Suprapubic skin (tissue), 4 donors: ENCODE measurements at regions not wholly inside any gene's neighbourhood (a gene's known extent, or its start where the extent isn't known, plus 50 kb on each side); places are given as distances from the start of the nearest gene placed in this dataset.
"Not testable (repeated sequence)": the region's sequence is repeated elsewhere in the genome, so short reads cannot be mapped to it uniquely, and the experiment has no call there.

ENCODE experiments used
- DNase-seq, 2 donors: peaks; one replicate each; pipeline ENCODE4 v3.0.0-alpha.2; 2019; ENCODE audit warnings: low spot score in 2 of 2
- H3K27ac ChIP-seq: fragments of 200-600 bp; sonication (generic); one replicate; pipeline ENCODE4 v1.5.1; 2019
- H3K27me3 ChIP-seq: fragments of 200-600 bp; sonication (generic); one replicate; pipeline ENCODE4 v1.5.1; 2019
- H3K36me3 ChIP-seq: fragments of 200-600 bp; sonication (generic); one replicate; pipeline ENCODE4 v1.5.1; 2019
- H3K4me1 ChIP-seq: fragments of 200-600 bp; sonication (generic); one replicate; pipeline ENCODE4 v1.5.1; 2019
- H3K4me3 ChIP-seq: fragments of 200-600 bp; sonication (generic); one replicate; pipeline ENCODE4 v1.5.1; 2019; ENCODE audit warnings: mild to moderate bottlenecking
- H3K9me3 ChIP-seq: fragments of 200-600 bp; sonication (generic); one replicate; pipeline ENCODE4 v1.5.1; 2019
- CTCF ChIP-seq, 2 donors: fragments of 200-600 bp in 1 of 2; fragments of 450-650 bp in 1 of 2; sonication (generic) in 1 of 2; IDR thresholded peaks; one replicate each; pipeline ENCODE4 v1.5.1; 2016 to 2019; ENCODE audit warnings: antibody characterized with exemption in 2 of 2, mild to moderate bottlenecking in 1 of 2, moderate library complexity in 1 of 2
- EP300 ChIP-seq: sonication (generic); formaldehyde crosslinking; IDR thresholded peaks from one replicate; pipeline ENCODE4 v1.6.1; 2017; ENCODE audit warnings: antibody characterized with exemption
- POLR2A ChIP-seq, 2 donors: fragments of 450-650 bp; IDR thresholded peaks; one replicate each; pipeline ENCODE4 v1.6.1; 2017; ENCODE audit warnings: antibody characterized with exemption in 2 of 2, mild to moderate bottlenecking in 2 of 2, moderate library complexity in 2 of 2
- POLR2AphosphoS5 ChIP-seq, 3 donors: sonication (generic); formaldehyde crosslinking; IDR thresholded peaks; one replicate each; pipeline ENCODE4 v1.6.1; 2017; ENCODE audit warnings: antibody characterized with exemption in 3 of 3
- WGBS: methylation state at CpG from one replicate; pipeline ENCODE4 v1.1.5; 2018; 5-methylcytosine and 5-hydroxymethylcytosine counted together

- not testable (repeated sequence) for DNase-seq, H3K27me3 ChIP-seq
- 81% methylated on average over 4 of the region's 12 CpGs for WGBS
Measured at GRCh38 chr12:9306004-9306403, 97.8 kb upstream of the PZP start.

DNA sequence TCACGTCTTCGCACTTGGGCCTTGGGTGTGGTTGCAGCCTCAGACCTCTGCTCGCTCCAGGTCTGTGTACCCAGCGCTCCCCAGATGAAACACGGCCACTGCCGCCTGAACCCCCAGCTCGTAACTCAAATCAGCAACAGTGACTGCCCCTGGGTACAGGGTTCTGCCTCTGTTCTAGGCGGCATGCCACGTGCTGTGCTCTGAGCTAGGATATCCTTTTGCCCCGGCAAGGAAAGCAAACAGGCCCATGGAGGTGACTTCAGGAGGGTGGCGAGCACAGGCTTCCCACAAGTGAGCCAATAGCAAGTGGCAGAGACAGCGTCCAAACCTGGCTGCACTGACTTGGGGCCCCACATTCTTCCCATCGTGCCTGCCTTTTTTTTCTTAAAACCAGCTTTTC, 96.3 kb upstream of the PZP start:
- DNase-seq = peak in 1 of 2 donors; percentile 67
- not testable (repeated sequence) for H3K4me3 ChIP-seq, H3K4me1 ChIP-seq, H3K9me3 ChIP-seq, H3K36me3 ChIP-seq, H3K27me3 ChIP-seq, H3K27ac ChIP-seq
- 90% methylated on average over 12 of the region's 13 CpGs for WGBS

More at GRCh38 chr12:9306004-9306403, 97.8 kb upstream of the PZP start:
- H3K4me3 ChIP-seq, H3K9me3 ChIP-seq, H3K36me3 ChIP-seq, H3K4me1 ChIP-seq, H3K27ac ChIP-seq: not testable (repeated sequence)

DNA sequence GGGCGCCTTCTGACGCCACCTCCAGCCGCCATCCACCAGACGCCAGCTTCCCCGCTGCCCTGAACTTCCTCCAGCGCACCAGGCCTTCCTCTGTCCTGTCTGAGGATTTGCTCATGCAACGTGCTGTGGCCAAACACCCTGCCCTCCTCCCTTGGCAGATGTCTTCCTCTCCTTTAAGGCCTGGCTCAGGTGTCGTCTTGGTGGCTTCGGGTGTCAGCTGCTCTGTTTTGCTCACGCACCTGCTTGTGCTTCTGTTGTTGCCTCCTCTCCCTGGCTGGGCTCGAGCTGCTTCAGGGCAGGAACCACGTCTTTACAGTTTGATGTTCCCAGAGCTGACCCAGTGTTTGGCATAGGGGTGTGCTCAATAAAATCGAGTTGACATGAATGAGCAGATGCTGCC, 87.7 kb upstream of the PZP start:
- H3K27ac ChIP-seq, H3K4me1 ChIP-seq, DNase-seq, H3K36me3 ChIP-seq, H3K27me3 ChIP-seq, H3K4me3 ChIP-seq, H3K9me3 ChIP-seq: not testable (repeated sequence)
- WGBS = no CpG with 5 or more reads among the region's 13 CpGs

DNA sequence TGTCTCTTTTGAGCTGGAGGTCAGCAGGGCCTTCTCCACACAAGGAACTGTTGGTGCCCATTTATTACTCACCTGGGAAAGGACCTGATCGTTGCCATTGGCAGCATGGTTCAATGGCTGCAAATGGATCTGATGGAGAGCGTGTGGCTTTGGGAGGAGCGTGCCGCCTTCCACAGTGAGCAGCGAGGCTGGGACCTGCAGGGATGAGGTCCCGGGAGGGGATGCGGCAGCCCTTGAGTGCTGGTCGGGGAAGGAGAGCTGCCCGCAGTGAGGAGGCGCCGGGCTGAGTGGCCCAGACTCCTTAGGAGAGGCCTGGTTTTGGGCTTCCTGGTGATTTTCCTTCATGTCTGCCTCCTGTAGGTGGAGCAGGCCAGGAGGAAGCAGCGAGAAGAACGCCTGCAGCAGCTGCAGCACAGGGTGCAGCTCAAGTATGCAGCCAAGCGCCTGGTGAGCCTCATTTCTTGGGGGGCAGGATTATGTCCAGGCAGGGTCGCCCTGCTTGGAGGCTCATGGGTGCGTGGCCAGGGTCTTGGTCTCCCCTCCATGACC, 86.0 kb upstream of the PZP start:
- H3K4me1 ChIP-seq, H3K27me3 ChIP-seq, H3K9me3 ChIP-seq, H3K27ac ChIP-seq, DNase-seq, H3K4me3 ChIP-seq, H3K36me3 ChIP-seq: not testable (repeated sequence)
- WGBS = 81% methylated on average over 11 of the region's 16 CpGs

GRCh38 chr12:9293391-9293790, 85.2 kb upstream of the PZP start:
- not testable (repeated sequence) for H3K4me1 ChIP-seq, H3K27me3 ChIP-seq, DNase-seq, H3K36me3 ChIP-seq, H3K9me3 ChIP-seq, H3K4me3 ChIP-seq, H3K27ac ChIP-seq
- no CpG with 5 or more reads among the region's 3 CpGs for WGBS

GRCh38 chr12:9289984-9290383, 81.8 kb upstream of the PZP start:
- not testable (repeated sequence) for H3K4me3 ChIP-seq, H3K27ac ChIP-seq, H3K36me3 ChIP-seq, H3K4me1 ChIP-seq, DNase-seq, H3K27me3 ChIP-seq, H3K9me3 ChIP-seq
- WGBS = no CpG with 5 or more reads among the region's 5 CpGs

DNA sequence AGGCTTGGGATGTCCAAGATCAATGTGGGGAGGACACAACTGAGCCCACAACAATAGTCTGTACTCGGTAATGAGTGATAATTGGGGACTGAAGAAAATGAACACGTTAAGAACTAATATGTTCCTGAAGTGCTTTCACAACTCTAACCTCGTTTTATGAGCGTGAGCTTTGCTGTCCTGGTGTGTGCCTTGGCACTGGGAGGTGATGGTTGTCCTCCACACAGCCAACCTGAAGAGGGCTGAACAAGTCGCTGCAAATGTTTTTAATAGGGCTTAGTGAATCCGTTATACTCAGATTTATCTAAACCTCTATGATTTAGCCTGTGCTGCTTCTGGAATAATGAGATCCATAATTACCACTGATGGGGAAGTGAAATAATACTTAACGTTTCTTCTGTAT, 76.5 kb upstream of the PZP start:
- DNase-seq, H3K27ac ChIP-seq, H3K36me3 ChIP-seq, H3K27me3 ChIP-seq, H3K9me3 ChIP-seq, H3K4me3 ChIP-seq, H3K4me1 ChIP-seq: not testable (repeated sequence)
- WGBS = 17% methylated on average over 1 of the region's 7 CpGs

DNA sequence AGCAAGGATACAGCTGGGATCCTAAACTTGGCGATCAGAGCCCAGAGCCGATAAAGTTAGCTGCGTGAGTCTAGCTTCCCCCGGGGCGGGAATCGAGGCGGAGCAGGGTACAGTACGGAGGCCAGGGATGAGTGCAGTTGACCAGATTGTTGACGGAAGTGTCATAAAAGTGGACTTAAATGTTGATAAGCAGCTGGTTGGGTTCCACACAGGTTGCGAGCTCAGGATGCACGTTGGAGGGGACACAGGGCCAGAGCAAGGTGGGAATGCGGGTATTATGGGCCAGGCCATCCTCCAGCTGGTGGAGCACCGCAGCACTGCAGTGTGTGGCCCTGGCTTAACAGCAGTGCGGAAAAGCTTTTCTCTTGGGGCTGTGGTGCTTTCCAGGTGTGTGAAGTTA, 76.0 kb upstream of the PZP start:
- no CpG with 5 or more reads among the region's 14 CpGs for WGBS
- H3K4me1 ChIP-seq, DNase-seq, H3K9me3 ChIP-seq, H3K27me3 ChIP-seq, H3K36me3 ChIP-seq: not testable (repeated sequence)
- H3K4me3 ChIP-seq = peak overlapping the region; percentile 51
- H3K27ac ChIP-seq = peak overlapping the region; percentile 45

DNA sequence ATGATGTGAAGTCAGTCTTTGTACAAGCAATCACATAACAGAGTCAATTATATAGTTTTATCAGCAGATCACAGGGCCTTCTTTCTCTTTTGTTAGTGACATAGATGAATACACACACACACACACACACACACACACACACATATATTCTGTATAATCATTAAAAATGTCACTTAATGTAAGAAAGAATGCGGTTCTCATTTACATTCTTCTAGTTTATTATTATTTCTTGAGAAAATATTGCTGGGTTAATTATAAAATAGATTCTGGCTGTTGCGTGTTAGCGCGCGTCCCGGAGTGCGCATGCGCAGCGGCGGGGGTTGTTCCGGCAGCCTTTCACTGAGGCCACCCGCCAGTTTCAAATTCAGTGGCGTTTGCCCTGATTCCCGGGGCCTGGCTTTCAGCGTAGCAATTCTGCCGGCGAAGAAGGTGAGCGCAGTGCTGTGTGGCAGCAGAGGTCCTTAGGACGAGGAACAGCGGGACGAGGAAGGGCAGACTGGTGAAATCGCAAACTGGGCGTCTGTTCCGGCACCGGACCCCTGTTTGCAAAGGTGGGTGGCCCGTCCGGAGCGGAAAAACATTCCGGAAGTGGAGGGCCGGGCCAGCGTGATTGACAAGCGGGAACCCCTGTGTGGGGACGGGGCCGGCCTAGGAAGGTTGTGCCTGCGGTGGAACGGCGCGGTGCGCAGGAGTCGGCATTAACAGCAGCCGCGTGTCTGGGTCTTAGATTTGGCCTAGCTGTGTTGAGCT, 75.3 kb upstream of the PZP start:
- peak; percentile 84 to 87 for DNase-seq
- Histone ChIP-seq H3K4me3 (peak overlapping the region; percentile 51), H3K27ac (peak overlapping the region; percentile 41)
- WGBS = under 1% methylated on average over 12 of the region's 42 CpGs
- not testable (repeated sequence) for H3K9me3 ChIP-seq, H3K36me3 ChIP-seq, H3K27me3 ChIP-seq, H3K4me1 ChIP-seq

DNA sequence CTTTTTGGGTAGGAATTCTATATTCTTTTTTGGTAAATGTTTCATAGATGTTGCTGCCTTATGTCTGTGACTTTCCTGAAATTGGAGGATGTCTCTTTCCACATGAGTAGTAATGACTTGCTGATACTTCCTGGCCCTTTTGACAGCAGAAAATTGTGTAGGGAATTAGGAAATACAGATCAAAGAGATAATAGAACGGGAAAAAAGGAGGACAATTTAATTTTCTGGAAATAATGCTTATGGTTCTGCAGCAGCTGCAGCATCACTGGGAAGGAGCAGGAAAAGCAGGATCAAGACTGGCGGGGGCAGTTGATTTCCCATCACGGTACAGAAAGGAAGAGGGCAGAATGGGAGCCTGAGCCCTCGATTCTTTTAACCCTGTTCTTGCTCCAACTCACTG, 68.8 kb upstream of the PZP start:
- Histone ChIP-seq H3K27ac (no peak overlapping the region), H3K27me3 (no peaks in the 10 kb centered on the region), H3K4me3 (no peak overlapping the region), H3K36me3 (no peaks in the 10 kb centered on the region), H3K4me1 (no peaks in the 10 kb centered on the region), H3K9me3 (no peaks in the 10 kb centered on the region)
- TF ChIP-seq POLR2A (IDR thresholded peaks at IDR 0.05) (no peak), EP300 (no peak), CTCF (IDR thresholded peaks at IDR 0.05) (no peak), POLR2AphosphoS5 (IDR thresholded peaks at IDR 0.05) (no peak)
- no peak for DNase-seq
- WGBS = 32% methylated on average over 4 of the region's 4 CpGs
